ENCODE measurements at regions not wholly inside any gene's neighbourhood (a gene's known extent, or its start where the extent isn't known, plus 50 kb on each side); places are given as distances from the start of the nearest gene placed in this dataset.
"Not testable (repeated sequence)": the region's sequence is repeated elsewhere in the genome, so short reads cannot be mapped to it uniquely, and the experiment has no call there.

GRCh38 chr4:26174027-26174426, 146.8 kb upstream of the RBPJ start:
- DNase-seq, result no peak

- no peak for DNase-seq
These were observed 145.6 kb upstream of the RBPJ start for GRCh38 chr4:26175006-26175786.

- DNase-seq, result no peak
These were observed 144.8 kb upstream of the RBPJ start for GRCh38 chr4:26175905-26176470.

- no peak for DNase-seq
These were observed 144.1 kb upstream of the RBPJ start for GRCh38 chr4:26176598-26177149.

GRCh38 chr4:26178854-26179253, 142.0 kb upstream of the RBPJ start:
- DNase-seq, result no peak

GRCh38 chr4:26179316-26179760, 141.5 kb upstream of the RBPJ start:
- no peak for DNase-seq

- no peak for DNase-seq
These were observed 139.2 kb upstream of the RBPJ start for GRCh38 chr4:26181616-26182015.

GRCh38 chr4:26183017-26183416, 137.8 kb upstream of the RBPJ start:
- DNase-seq, result no peak

GRCh38 chr4:26185436-26185835, 135.4 kb upstream of the RBPJ start:
- DNase-seq, result no peak

GRCh38 chr4:26191353-26191752, 129.5 kb upstream of the RBPJ start:
- no peak for DNase-seq

GRCh38 chr4:26192899-26193869, 127.6 kb upstream of the RBPJ start:
- DNase-seq, result peak in 4 of 58 donors; percentile 5 to 26 (median 12)

- no peak for DNase-seq
These were observed 126.0 kb upstream of the RBPJ start for GRCh38 chr4:26194764-26195163.

- DNase-seq, result no peak
These were observed 124.2 kb upstream of the RBPJ start for GRCh38 chr4:26196567-26196966.

- no peak for DNase-seq
These were observed 123.6 kb upstream of the RBPJ start for GRCh38 chr4:26197018-26197779.

- DNase-seq, result not testable (repeated sequence)
These were observed 121.9 kb upstream of the RBPJ start for GRCh38 chr4:26198931-26199330.

- no peak for DNase-seq
These were observed 121.2 kb upstream of the RBPJ start for GRCh38 chr4:26199596-26199995.

- no peak for DNase-seq
These were observed 119.7 kb upstream of the RBPJ start for GRCh38 chr4:26201120-26201519.

GRCh38 chr4:26204249-26204825, 116.5 kb upstream of the RBPJ start:
- no peak for DNase-seq

- DNase-seq, result peak in 41 of 58 donors; percentile 3 to 69 (median 28)
These were observed 115.9 kb upstream of the RBPJ start for GRCh38 chr4:26204911-26205370.

GRCh38 chr4:26206339-26206738, 114.5 kb upstream of the RBPJ start:
- DNase-seq, result no peak
